ENCODE measurements at regions not wholly inside any gene's neighbourhood (a gene's known extent, or its start where the extent isn't known, plus 50 kb on each side); places are given as distances from the start of the nearest gene placed in this dataset.
A peak's percentile ranks its signal among the peaks of the same experiment; 100 is the strongest.
"Not testable (repeated sequence)": the region's sequence is repeated elsewhere in the genome, so short reads cannot be mapped to it uniquely, and the experiment has no call there.

GRCh38 chr3:75272691-75273090 is 391.4 kb upstream of the FRG2C start:
- no peaks in the 10 kb centered on the region for H3K36me3 Mint-ChIP-seq (ENCODE audit: low read depth)

GRCh38 chr3:75285531-75286148 is 378.5 kb upstream of the FRG2C start:
- H3K27me3 Mint-ChIP-seq (ENCODE audit: low read depth); DNase-seq (ENCODE audit: low spot score); H3K4me3 Mint-ChIP-seq (ENCODE audit: unreplicated experiment); H3K36me3 Mint-ChIP-seq (ENCODE audit: low read depth); H3K9me3 Mint-ChIP-seq (ENCODE audit: low read depth): not testable (repeated sequence)
- Mint-ChIP-seq H3K4me1 (ENCODE audit: low read depth) (peaks cover 12% of the 10 kb centered on the region), H3K27ac (ENCODE audit: unreplicated experiment) (peak overlapping the region; percentile 43)

More at GRCh38 chr3:75272691-75273090, 391.4 kb upstream of the FRG2C start:
- H3K27ac Mint-ChIP-seq (ENCODE audit: unreplicated experiment) = no peak overlapping the region
- H3K9me3 Mint-ChIP-seq (ENCODE audit: low read depth) = no peaks in the 10 kb centered on the region
- TF ChIP-seq, protein P1, sequence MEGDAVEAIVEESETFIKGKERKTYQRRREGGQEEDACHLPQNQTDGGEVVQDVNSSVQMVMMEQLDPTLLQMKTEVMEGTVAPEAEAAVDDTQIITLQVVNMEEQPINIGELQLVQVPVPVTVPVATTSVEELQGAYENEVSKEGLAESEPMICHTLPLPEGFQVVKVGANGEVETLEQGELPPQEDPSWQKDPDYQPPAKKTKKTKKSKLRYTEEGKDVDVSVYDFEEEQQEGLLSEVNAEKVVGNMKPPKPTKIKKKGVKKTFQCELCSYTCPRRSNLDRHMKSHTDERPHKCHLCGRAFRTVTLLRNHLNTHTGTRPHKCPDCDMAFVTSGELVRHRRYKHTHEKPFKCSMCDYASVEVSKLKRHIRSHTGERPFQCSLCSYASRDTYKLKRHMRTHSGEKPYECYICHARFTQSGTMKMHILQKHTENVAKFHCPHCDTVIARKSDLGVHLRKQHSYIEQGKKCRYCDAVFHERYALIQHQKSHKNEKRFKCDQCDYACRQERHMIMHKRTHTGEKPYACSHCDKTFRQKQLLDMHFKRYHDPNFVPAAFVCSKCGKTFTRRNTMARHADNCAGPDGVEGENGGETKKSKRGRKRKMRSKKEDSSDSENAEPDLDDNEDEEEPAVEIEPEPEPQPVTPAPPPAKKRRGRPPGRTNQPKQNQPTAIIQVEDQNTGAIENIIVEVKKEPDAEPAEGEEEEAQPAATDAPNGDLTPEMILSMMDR (IDR thresholded peaks at IDR 0.05) = no peak
- no peaks in the 10 kb centered on the region for H3K4me1 Mint-ChIP-seq (ENCODE audit: low read depth)
- no peak for DNase-seq (ENCODE audit: low spot score)
- no peak overlapping the region for H3K4me3 Mint-ChIP-seq (ENCODE audit: unreplicated experiment)
- no peaks in the 10 kb centered on the region for H3K27me3 Mint-ChIP-seq (ENCODE audit: low read depth)

- H3K36me3 Mint-ChIP-seq (ENCODE audit: low read depth); H3K27me3 Mint-ChIP-seq (ENCODE audit: low read depth); DNase-seq (ENCODE audit: low spot score); H3K27ac Mint-ChIP-seq (ENCODE audit: unreplicated experiment); H3K9me3 Mint-ChIP-seq (ENCODE audit: low read depth); H3K4me3 Mint-ChIP-seq (ENCODE audit: unreplicated experiment); H3K4me1 Mint-ChIP-seq (ENCODE audit: low read depth): not testable (repeated sequence)
Observed at GRCh38 chr3:75288972-75289574, 375.1 kb upstream of the FRG2C start.

GRCh38 chr3:75294124-75294523 is 370.0 kb upstream of the FRG2C start:
- peaks cover 10% of the 10 kb centered on the region for H3K9me3 Mint-ChIP-seq (ENCODE audit: low read depth)
- H3K27me3 Mint-ChIP-seq (ENCODE audit: low read depth) = peaks cover 14% of the 10 kb centered on the region
- no peak overlapping the region for H3K4me3 Mint-ChIP-seq (ENCODE audit: unreplicated experiment)
- no peak for DNase-seq (ENCODE audit: low spot score)
- TF ChIP-seq, protein P1 (IDR thresholded peaks at IDR 0.05) = peak; percentile 85
- H3K4me1 Mint-ChIP-seq (ENCODE audit: low read depth) = no peaks in the 10 kb centered on the region
- H3K27ac Mint-ChIP-seq (ENCODE audit: unreplicated experiment) = no peak overlapping the region
- peaks cover 6% of the 10 kb centered on the region for H3K36me3 Mint-ChIP-seq (ENCODE audit: low read depth)

GRCh38 chr3:75295013-75295412 is 369.1 kb upstream of the FRG2C start:
- Mint-ChIP-seq H3K36me3 (ENCODE audit: low read depth) (peaks cover 6% of the 10 kb centered on the region), H3K9me3 (ENCODE audit: low read depth) (peaks cover 10% of the 10 kb centered on the region), H3K4me1 (ENCODE audit: low read depth) (no peaks in the 10 kb centered on the region), H3K27ac (ENCODE audit: unreplicated experiment) (no peak overlapping the region), H3K4me3 (ENCODE audit: unreplicated experiment) (no peak overlapping the region), H3K27me3 (ENCODE audit: low read depth) (peaks cover 14% of the 10 kb centered on the region)
- no peak for DNase-seq (ENCODE audit: low spot score)
- TF ChIP-seq, protein P1 (IDR thresholded peaks at IDR 0.05) = no peak

DNA sequence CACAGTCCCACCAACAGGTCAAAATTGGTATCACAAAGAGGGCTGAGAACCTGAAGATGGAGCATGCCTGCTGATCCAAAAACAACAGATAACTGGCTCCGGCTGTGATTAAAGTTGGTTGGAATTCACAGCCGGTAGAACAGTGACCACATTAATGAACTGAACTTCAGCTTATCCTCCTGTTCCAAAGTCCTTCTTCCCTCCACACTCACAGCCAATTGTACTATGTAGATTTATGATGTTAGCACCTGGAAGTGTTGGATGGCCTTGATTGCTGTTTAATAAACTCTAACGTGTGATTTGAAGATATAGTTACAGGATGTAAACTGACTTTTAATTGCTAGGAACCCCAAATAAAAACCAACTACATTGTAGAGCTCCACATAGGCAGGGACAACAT is 367.3 kb upstream of the FRG2C start:
- Mint-ChIP-seq H3K27ac (ENCODE audit: unreplicated experiment) (no peak overlapping the region), H3K27me3 (ENCODE audit: low read depth) (peaks cover 14% of the 10 kb centered on the region), H3K36me3 (ENCODE audit: low read depth) (peaks cover 6% of the 10 kb centered on the region), H3K4me3 (ENCODE audit: unreplicated experiment) (no peak overlapping the region), H3K4me1 (ENCODE audit: low read depth) (no peaks in the 10 kb centered on the region), H3K9me3 (ENCODE audit: low read depth) (peaks cover 10% of the 10 kb centered on the region)
- no peak for DNase-seq (ENCODE audit: low spot score)
- TF ChIP-seq, protein P1 (IDR thresholded peaks at IDR 0.05) = no peak

Data from chondrocyte (in vitro differentiated cells).